SK-N-SH treated with all-trans-retinoic acid at 6 μM for 48 hours (cell line): ENCODE measurements at regions not wholly inside any gene's neighbourhood (a gene's known extent, or its start where the extent isn't known, plus 50 kb on each side); places are given as distances from the start of the nearest gene placed in this dataset.

Experiments
- PPARA ChIP-seq: fragments of 250-450 bp; sonication (Bioruptor Pico); IDR thresholded peaks from 2 replicates; pipeline ENCODE4 v1.5.0; 2020; ENCODE audit warnings: mild to moderate bottlenecking, borderline replicate concordance
- ZNF70 ChIP-seq: fragments of 450-650 bp; formaldehyde crosslinking; IDR thresholded peaks from 2 replicates; pipeline ENCODE4 v1.5.0; 2020; ENCODE audit warnings: mild to moderate bottlenecking, moderate library complexity

DNA sequence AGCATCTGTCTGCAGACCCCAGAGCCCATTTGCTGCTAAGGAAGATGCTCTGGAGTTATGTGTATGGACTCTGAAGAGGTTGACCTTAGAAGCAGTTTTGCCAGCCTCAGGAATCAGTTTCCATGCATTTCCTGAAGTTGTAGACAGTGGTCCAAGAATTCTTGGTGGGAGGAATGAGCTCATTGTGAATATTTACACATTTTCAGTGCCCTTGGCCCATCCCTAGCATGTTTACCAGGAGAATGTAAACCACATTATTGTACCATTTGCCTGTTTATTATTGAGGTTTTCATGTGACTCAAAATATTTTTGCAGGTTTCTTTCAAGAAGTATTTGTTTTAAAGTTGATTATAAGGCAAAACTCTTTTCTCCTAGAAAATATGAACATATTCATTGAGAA is 93.8 kb downstream of the NXNL2 start:
- TF ChIP-seq PPARA (CRISPR knock-in tag) (no peak), ZNF70 (no peak)
